Sigmoid colon (tissue), 6 donors: ENCODE measurements at regions not wholly inside any gene's neighbourhood (a gene's known extent, or its start where the extent isn't known, plus 50 kb on each side); places are given as distances from the start of the nearest gene placed in this dataset.
A peak's percentile ranks its signal among the peaks of the same experiment; 100 is the strongest.

ENCODE experiments used
- DNase-seq: peaks from one replicate; pipeline ENCODE4 v3.0.0-alpha.2; 2019
- H3K27ac ChIP-seq, 4 donors: fragments of 200-600 bp; sonication (generic); one replicate each; pipeline ENCODE4 v1.5.1; 2016 to 2019; ENCODE audit warnings: mild to moderate bottlenecking in 1 of 4
- H3K27me3 ChIP-seq, 3 donors: fragments of 200-600 bp; sonication (generic); one replicate each; pipeline ENCODE4 v1.5.1; 2019; ENCODE audit warnings: mild to moderate bottlenecking in 1 of 3
- H3K36me3 ChIP-seq, 4 donors: fragments of 200-600 bp; sonication (generic); one replicate each; pipeline ENCODE4 v1.5.1; 2016 to 2019
- H3K4me1 ChIP-seq, 4 donors: fragments of 200-600 bp; sonication (generic); one replicate each; pipeline ENCODE4 v1.5.1; 2017 to 2019
- H3K4me3 ChIP-seq, 4 donors: fragments of 200-600 bp; sonication (generic); one replicate each; pipeline ENCODE4 v1.5.1; 2017 to 2019; ENCODE audit warnings: mild to moderate bottlenecking in 2 of 4, moderate library complexity in 1 of 4
- H3K9me3 ChIP-seq, 4 donors: fragments of 200-600 bp in 3 of 4; sonication (generic) in 3 of 4; one replicate each; pipeline versions ENCODE4 v1.5.1 to v1.6.1; 2013 to 2019
- CTCF ChIP-seq, 4 experiments: fragments of 450-650 bp in 3 of 4; fragments of 200-600 bp in 1 of 4; IDR thresholded peaks; one replicate each; pipeline ENCODE4 v1.5.1; 2016 to 2019; ENCODE audit warnings: antibody characterized with exemption in 4 of 4, mild to moderate bottlenecking in 3 of 4, moderate library complexity in 2 of 4
- EP300 ChIP-seq, 4 donors: sonication (generic); formaldehyde crosslinking; IDR thresholded peaks; one replicate each; pipeline ENCODE4 v1.6.1; 2017; ENCODE audit warnings: antibody characterized with exemption in 4 of 4
- POLR2A ChIP-seq, 2 donors: fragments of 450-650 bp; IDR thresholded peaks; one replicate each; pipeline ENCODE4 v1.6.1; 2016; ENCODE audit warnings: antibody characterized with exemption in 2 of 2, mild to moderate bottlenecking in 2 of 2, moderate library complexity in 2 of 2
- POLR2AphosphoS5 ChIP-seq, 4 donors: sonication (generic); formaldehyde crosslinking; IDR thresholded peaks; one replicate each; pipeline ENCODE4 v1.6.1; 2017; ENCODE audit warnings: antibody characterized with exemption in 4 of 4
- WGBS, 2 donors: extraction: QIAGEN DNeasy Blood & Tissue Kit; methylation state at CpG; one replicate each; pipeline ENCODE4 v1.1.7; 2013; 5-methylcytosine and 5-hydroxymethylcytosine counted together
- intact Hi-C: fragments of 100-400 bp; cut with DNase I; formaldehyde crosslinking; loops from one replicate; pipeline ENCODE4 v1.15.1; 2023
- donor health status: healthy with polysubstance abuse.
- donor health status: healthy.

GRCh38 chr3:124570232-124570631 is 160.0 kb upstream of the UMPS start:
- TF ChIP-seq CTCF (IDR thresholded peaks at IDR 0.05): no peak
- TF ChIP-seq POLR2AphosphoS5 (IDR thresholded peaks at IDR 0.05): no peak
- no peak overlapping the region for H3K4me3 ChIP-seq
- no peaks in the 10 kb centered on the region for H3K9me3 ChIP-seq
- intact Hi-C loops: no loop called here
- no peaks in the 10 kb centered on the region for H3K27me3 ChIP-seq
- no peak overlapping the region for H3K27ac ChIP-seq
- no peak for DNase-seq
- peaks cover 0 to under 1% (median under 1%) of the 10 kb centered on the region in 4 donors for H3K4me1 ChIP-seq
- H3K36me3 ChIP-seq: no peaks in the 10 kb centered on the region
- 81 to 84% methylated on average over 2 of the region's 2 CpGs for WGBS, 2 donors

- intact Hi-C loops: no loop called here
- H3K27me3 ChIP-seq: no peaks in the 10 kb centered on the region
- no peak for DNase-seq
- no peaks in the 10 kb centered on the region for H3K9me3 ChIP-seq
- H3K36me3 ChIP-seq: no peaks in the 10 kb centered on the region
- no peak for TF ChIP-seq POLR2A (IDR thresholded peaks at IDR 0.05)
- TF ChIP-seq POLR2AphosphoS5 (IDR thresholded peaks at IDR 0.05): no peak
- TF ChIP-seq EP300 (IDR thresholded peaks at IDR 0.05): no peak
- no peak for TF ChIP-seq CTCF (IDR thresholded peaks at IDR 0.05)
- H3K27ac ChIP-seq: no peak overlapping the region
- H3K4me1 ChIP-seq: peaks cover 0 to 13% (median 8%) of the 10 kb centered on the region in 4 donors
- no peak overlapping the region for H3K4me3 ChIP-seq
- 95% methylated on average over 8 of the region's 8 CpGs for WGBS, 2 donors
Observed at GRCh38 chr3:124572851-124573405, 157.3 kb upstream of the UMPS start.

- Histone ChIP-seq H3K27me3 (no peaks in the 10 kb centered on the region), H3K4me3 (no peak overlapping the region), H3K9me3 (no peaks in the 10 kb centered on the region), H3K4me1 (peaks cover 0 to 13% (median 8%) of the 10 kb centered on the region in 4 donors), H3K36me3 (no peaks in the 10 kb centered on the region), H3K27ac (no peak overlapping the region)
- intact Hi-C loops: no loop called here
- no peak for DNase-seq
- 72 to 93% methylated on average over 2 of the region's 2 CpGs for WGBS, 2 donors
- TF ChIP-seq CTCF (IDR thresholded peaks at IDR 0.05) (no peak), POLR2A (IDR thresholded peaks at IDR 0.05) (no peak), EP300 (IDR thresholded peaks at IDR 0.05) (no peak), POLR2AphosphoS5 (IDR thresholded peaks at IDR 0.05) (no peak)
Observed at GRCh38 chr3:124574012-124574411, 156.2 kb upstream of the UMPS start.

- intact Hi-C loops: no loop called here
- TF ChIP-seq EP300 (IDR thresholded peaks at IDR 0.05) (no peak), POLR2AphosphoS5 (IDR thresholded peaks at IDR 0.05) (peak in 2 of 4 donors; percentile 25 to 46), CTCF (IDR thresholded peaks at IDR 0.05) (peak in 1 of 4 experiments; percentile 45)
- no peak for DNase-seq
Observed at GRCh38 chr3:124576565-124577493, 153.4 kb upstream of the UMPS start.

More at GRCh38 chr3:124576565-124577493, 153.4 kb upstream of the UMPS start:
- Histone ChIP-seq H3K36me3 (no peaks in the 10 kb centered on the region), H3K27ac (no peak overlapping the region), H3K27me3 (no peaks in the 10 kb centered on the region), H3K4me1 (peaks cover 0 to 13% (median 8%) of the 10 kb centered on the region in 4 donors), H3K9me3 (no peaks in the 10 kb centered on the region), H3K4me3 (no peak overlapping the region)
- 68 to 70% methylated on average over 5 of the region's 5 CpGs for WGBS, 2 donors
